Neural progenitor cell (in vitro differentiated cells): ENCODE measurements at regions not wholly inside any gene's neighbourhood (a gene's known extent, or its start where the extent isn't known, plus 50 kb on each side); places are given as distances from the start of the nearest gene placed in this dataset.

Experiments used
- DNase-seq: peaks from one replicate; pipeline ENCODE4 v3.0.0-alpha.2; 2016; ENCODE audit warnings: low spot score
- H2AFZ ChIP-seq: fragments of 200-600 bp; sonication (generic); replicated peaks from 2 replicates; pipeline ENCODE4 v1.6.1; 2016; ENCODE audit warnings: antibody characterized with exemption
- H3F3A ChIP-seq: fragments of 200-600 bp; sonication (generic); 2 replicates; pipeline ENCODE4 v1.6.1; 2016; ENCODE audit warnings: antibody characterized with exemption, low read depth
- H3K27ac ChIP-seq: fragments of 200-600 bp; sonication (generic); 2 replicates; pipeline ENCODE4 v1.5.1; 2016; ENCODE audit warnings: mild to moderate bottlenecking
- H3K27me3 ChIP-seq: fragments of 200-600 bp; sonication (generic); 2 replicates; pipeline ENCODE4 v1.6.1; 2016; ENCODE audit warnings: mild to moderate bottlenecking, moderate library complexity
- H3K36me3 ChIP-seq: fragments of 200-600 bp; sonication (generic); 2 replicates; pipeline ENCODE4 v1.5.1; 2016
- H3K4me1 ChIP-seq: fragments of 200-600 bp; sonication (generic); 2 replicates; pipeline ENCODE4 v1.6.1; 2016; ENCODE audit warnings: mixed run types
- H3K4me2 ChIP-seq: fragments of 200-600 bp; sonication (generic); 2 replicates; pipeline ENCODE4 v1.6.1; 2016
- H3K4me3 ChIP-seq: fragments of 200-600 bp; sonication (generic); 2 replicates; pipeline ENCODE4 v1.5.1; 2016
- H3K79me2 ChIP-seq: fragments of 200-600 bp; sonication (generic); 2 replicates; pipeline ENCODE4 v1.6.1; 2016; ENCODE audit warnings: low read depth
- H3K9ac ChIP-seq: fragments of 200-600 bp; sonication (generic); 2 replicates; pipeline ENCODE4 v1.6.1; 2016
- H3K9me3 ChIP-seq: fragments of 200-600 bp; sonication (generic); 2 replicates; pipeline ENCODE4 v1.5.1; 2016; ENCODE audit warnings: low read depth
- H4K20me1 ChIP-seq: fragments of 200-600 bp; sonication (generic); 2 replicates; pipeline ENCODE4 v1.6.1; 2016; ENCODE audit warnings: low read depth
- H3K27ac Mint-ChIP-seq: 3 replicates; pipeline ENCODE4 v1.8.0; 2021; ENCODE audit warnings: mixed read lengths
- H3K27me3 Mint-ChIP-seq: 2 replicates; pipeline ENCODE4 v1.8.0; 2022; ENCODE audit warnings: low read depth, mild to moderate bottlenecking, inconsistent platforms, moderate library complexity, mixed read lengths; ENCODE audit not compliant: insufficient read depth
- H3K36me3 Mint-ChIP-seq: 3 replicates; pipeline ENCODE4 v1.8.0; 2021; ENCODE audit warnings: mixed read lengths
- H3K4me1 Mint-ChIP-seq: 3 replicates; pipeline ENCODE4 v1.8.0; 2021; ENCODE audit warnings: mixed read lengths
- H3K4me3 Mint-ChIP-seq: 3 replicates; pipeline ENCODE4 v1.8.0; 2021; ENCODE audit warnings: mild to moderate bottlenecking, moderate library complexity, mixed read lengths
- H3K9me3 Mint-ChIP-seq: 3 replicates; pipeline ENCODE4 v1.8.0; 2020; ENCODE audit warnings: mixed read lengths
- CTCF ChIP-seq: fragments of 200-600 bp; sonication (generic); IDR thresholded peaks from 2 replicates; pipeline ENCODE4 v1.5.1; 2017; ENCODE audit warnings: antibody characterized with exemption, mild to moderate bottlenecking
- EZH2 ChIP-seq: fragments of 200-600 bp; sonication (generic); IDR thresholded peaks from 2 replicates; pipeline ENCODE4 v1.6.1; 2017; ENCODE audit warnings: antibody characterized with exemption, mild to moderate bottlenecking, moderate library complexity
- EZH2phosphoT487 ChIP-seq: fragments of 200-600 bp; sonication (generic); IDR thresholded peaks from 2 replicates; pipeline ENCODE4 v1.6.1; 2017; ENCODE audit warnings: antibody characterized with exemption

- H3K27ac ChIP-seq = no peak overlapping the region
- H2AFZ ChIP-seq = no peak overlapping the region
- TF ChIP-seq EZH2phosphoT487 = no peak
- H3K4me3 Mint-ChIP-seq = peak overlapping the region; percentile 76
- peaks cover 24% of the 10 kb centered on the region for H3K9me3 Mint-ChIP-seq
- H3K4me3 ChIP-seq = no peak overlapping the region
- peaks cover 20% of the 10 kb centered on the region for H3K27me3 Mint-ChIP-seq
- no peaks in the 10 kb centered on the region for H3K36me3 Mint-ChIP-seq
- H3K27ac Mint-ChIP-seq = peak overlapping the region; percentile 44
- H3K27me3 ChIP-seq = peaks cover 98% of the 10 kb centered on the region
- H3K36me3 ChIP-seq = no peaks in the 10 kb centered on the region
- H4K20me1 ChIP-seq = no peaks in the 10 kb centered on the region
- no peak overlapping the region for H3K9ac ChIP-seq
- peaks cover 11% of the 10 kb centered on the region for H3F3A ChIP-seq
- DNase-seq = no peak
- peaks cover 43% of the 10 kb centered on the region for H3K4me1 Mint-ChIP-seq
- peak overlapping the region; percentile 53 for H3K4me2 ChIP-seq
- no peaks in the 10 kb centered on the region for H3K79me2 ChIP-seq
- no peaks in the 10 kb centered on the region for H3K9me3 ChIP-seq
- H3K4me1 ChIP-seq = peaks cover 26% of the 10 kb centered on the region
Measured at GRCh38 chr12:130220706-130221100, 58.4 kb downstream of the FZD10 start.

GRCh38 chr12:130222519-130223218, 60.4 kb downstream of the FZD10 start:
- Mint-ChIP-seq H3K4me1 (peaks cover 43% of the 10 kb centered on the region), H3K36me3 (peaks cover 2% of the 10 kb centered on the region), H3K9me3 (peaks cover 18% of the 10 kb centered on the region), H3K27ac (no peak overlapping the region), H3K27me3 (peaks cover 16% of the 10 kb centered on the region), H3K4me3 (no peak overlapping the region)
- Histone ChIP-seq H3K9ac (no peak overlapping the region), H3K27me3 (peaks cover 98% of the 10 kb centered on the region), H3F3A (peaks cover 11% of the 10 kb centered on the region), H3K9me3 (no peaks in the 10 kb centered on the region), H3K36me3 (no peaks in the 10 kb centered on the region), H3K79me2 (no peaks in the 10 kb centered on the region), H3K4me2 (peak overlapping the region; percentile 64), H4K20me1 (no peaks in the 10 kb centered on the region), H3K4me1 (peaks cover 33% of the 10 kb centered on the region), H3K27ac (no peak overlapping the region), H3K4me3 (peak overlapping the region; percentile 19), H2AFZ (no peak overlapping the region)
- TF ChIP-seq EZH2 (no peak), EZH2phosphoT487 (no peak), CTCF (peak; percentile 53)
- DNase-seq = peak; percentile 83

GRCh38 chr12:130223767-130224244, 61.5 kb downstream of the FZD10 start:
- peaks cover 11% of the 10 kb centered on the region for H3F3A ChIP-seq
- H3K9ac ChIP-seq = no peak overlapping the region
- peaks cover 13% of the 10 kb centered on the region for H3K27me3 Mint-ChIP-seq
- H2AFZ ChIP-seq = no peak overlapping the region
- H3K4me2 ChIP-seq = no peak overlapping the region
- DNase-seq = no peak
- peaks cover 22% of the 10 kb centered on the region for H3K9me3 Mint-ChIP-seq
- peaks cover 100% of the 10 kb centered on the region for H3K27me3 ChIP-seq
- no peaks in the 10 kb centered on the region for H3K36me3 ChIP-seq
- H3K4me3 ChIP-seq = no peak overlapping the region
- H3K4me1 Mint-ChIP-seq = peaks cover 39% of the 10 kb centered on the region
- H3K79me2 ChIP-seq = no peaks in the 10 kb centered on the region
- H3K27ac Mint-ChIP-seq = no peak overlapping the region
- TF ChIP-seq CTCF = no peak
- no peak for TF ChIP-seq EZH2phosphoT487
- TF ChIP-seq EZH2 = no peak
- H4K20me1 ChIP-seq = no peaks in the 10 kb centered on the region
- H3K4me1 ChIP-seq = peaks cover 33% of the 10 kb centered on the region
- H3K4me3 Mint-ChIP-seq = no peak overlapping the region
- H3K27ac ChIP-seq = no peak overlapping the region
- peaks cover 2% of the 10 kb centered on the region for H3K36me3 Mint-ChIP-seq
- no peaks in the 10 kb centered on the region for H3K9me3 ChIP-seq

- H3K79me2 ChIP-seq = no peaks in the 10 kb centered on the region
- H3K4me1 Mint-ChIP-seq = peaks cover 34% of the 10 kb centered on the region
Measured at GRCh38 chr12:130224613-130225012, 62.3 kb downstream of the FZD10 start.

More at GRCh38 chr12:130224613-130225012, 62.3 kb downstream of the FZD10 start:
- Histone ChIP-seq H3F3A (peaks cover 11% of the 10 kb centered on the region), H4K20me1 (no peaks in the 10 kb centered on the region), H3K9ac (no peak overlapping the region), H3K4me1 (peaks cover 33% of the 10 kb centered on the region), H3K27me3 (peaks cover 94% of the 10 kb centered on the region), H3K4me3 (no peak overlapping the region), H3K36me3 (no peaks in the 10 kb centered on the region), H2AFZ (no peak overlapping the region), H3K9me3 (no peaks in the 10 kb centered on the region), H3K4me2 (no peak overlapping the region), H3K27ac (no peak overlapping the region)
- H3K9me3 Mint-ChIP-seq = peaks cover 29% of the 10 kb centered on the region
- TF ChIP-seq EZH2phosphoT487 (no peak), CTCF (no peak), EZH2 (no peak)
- H3K36me3 Mint-ChIP-seq = peaks cover 3% of the 10 kb centered on the region
- no peak for DNase-seq
- no peak overlapping the region for H3K4me3 Mint-ChIP-seq
- no peak overlapping the region for H3K27ac Mint-ChIP-seq
- peaks cover 19% of the 10 kb centered on the region for H3K27me3 Mint-ChIP-seq
